Panc1 (cell line): ENCODE measurements at regions not wholly inside any gene's neighbourhood (a gene's known extent, or its start where the extent isn't known, plus 50 kb on each side); places are given as distances from the start of the nearest gene placed in this dataset.

Experiments used
- ATAC-seq: fragments of 200-7000 bp; cut with Tn5 transposase; 2 replicates; pipeline ENCODE4 v1.9.1; 2020; ENCODE audit warnings: mild to moderate bottlenecking, moderate library complexity
- BruUV-seq: library from RNA; stranded (reverse); fragments of 400-500 nt; replicated peaks from 2 replicates; lab custom pipeline; 2021; lab: Mats Ljungman, UMichigan
- CTCF ChIA-PET: fragments of 300-600 bp; sonication (Branson Sonifier 250); formaldehyde crosslinking; loops from one replicate; lab custom pipeline; 2022; ENCODE audit warnings: antibody characterized with exemption; lab: Charles Lee
- POLR2A ChIA-PET: fragments of 300-600 bp; sonication (Branson Sonifier 250); formaldehyde crosslinking; loops from one replicate; lab custom pipeline; 2022; ENCODE audit warnings: antibody characterized with exemption; lab: Charles Lee
- DNase-seq: peaks from one replicate; pipeline ENCODE4 v3.0.0-alpha.2; 2010; ENCODE audit warnings: low read depth, low spot score
- H3K27ac ChIP-seq: 2 replicates; pipeline ENCODE4 v1.5.1; 2011; ENCODE audit warnings: mild to moderate bottlenecking, low read length, inconsistent platforms
- H3K27me3 ChIP-seq: fragments of 200-500 bp; sonication (Bioruptor generic); 2 replicates; pipeline ENCODE4 v1.6.0; 2014; ENCODE audit warnings: low read length, inconsistent platforms; ENCODE audit not compliant: control insufficient read depth, insufficient read depth
- H3K36me3 ChIP-seq: fragments of 200-500 bp; sonication (Bioruptor generic); 2 replicates; pipeline ENCODE4 v1.5.1; 2014; ENCODE audit warnings: inconsistent platforms, mild to moderate bottlenecking, low read length, moderate library complexity; ENCODE audit not compliant: control insufficient read depth, insufficient read depth
- H3K4me1 ChIP-seq: 2 replicates; pipeline ENCODE4 v1.5.1; 2011; ENCODE audit warnings: inconsistent platforms, mild to moderate bottlenecking, low read length, moderate library complexity; ENCODE audit not compliant: control insufficient read depth, insufficient read depth
- H3K4me3 ChIP-seq, 2 experiments: 2 replicates each; pipeline ENCODE4 v1.5.1; 2011 to 2012; ENCODE audit warnings: low read depth in 2 of 2, low read length in 2 of 2, mild to moderate bottlenecking in 2 of 2, inconsistent platforms in 1 of 2, moderate library complexity in 1 of 2
- H3K9me3 ChIP-seq: fragments of 200-500 bp; sonication (Bioruptor generic); 2 replicates; pipeline ENCODE4 v1.5.1; 2014; ENCODE audit warnings: low read depth, mild to moderate bottlenecking, inconsistent platforms, low read length, moderate library complexity; ENCODE audit not compliant: control insufficient read depth, insufficient read depth
- POLR2AphosphoS5 ChIP-seq: IDR thresholded peaks from 2 replicates; pipeline ENCODE4 v1.6.1; 2012; ENCODE audit warnings: mild to moderate bottlenecking, low read depth, low read length, moderate library complexity
- REST ChIP-seq, 2 experiments: IDR thresholded peaks; 2 replicates each; pipeline ENCODE4 v1.6.1; 2011 to 2012; ENCODE audit warnings: low read depth in 2 of 2, control low read depth in 1 of 2, low read length in 1 of 2, mild to moderate bottlenecking in 1 of 2, moderate library complexity in 1 of 2; ENCODE audit not compliant: insufficient read depth in 1 of 2
- SIN3A ChIP-seq: IDR thresholded peaks from 2 replicates; pipeline ENCODE4 v1.6.1; 2012; ENCODE audit warnings: low read depth, mild to moderate bottlenecking, low read length, moderate library complexity, borderline replicate concordance; ENCODE audit not compliant: insufficient read depth
- TCF7L2 ChIP-seq: IDR thresholded peaks from 2 replicates; pipeline ENCODE4 v1.6.1; 2011; ENCODE audit warnings: mild to moderate bottlenecking, low read depth, low read length, inconsistent platforms
- in situ Hi-C: cut with HindIII; loops from 2 replicates; pipeline ENCODE4 v1.10.0; 2016; ENCODE audit warnings: low sequenced_read_pairs, low pct_unique_long_range_greater_than_20kb
- intact Hi-C: fragments of 100-400 bp; cut with micrococcal nuclease; formaldehyde crosslinking; loops from one replicate; pipeline ENCODE4 v1.10.0; 2022; ENCODE audit not compliant: unreplicated experiment
- TF ChIP-seq, protein P1 (sequence below): fragments of 450-650 bp; IDR thresholded peaks from 2 replicates; pipeline ENCODE4 v1.5.1; 2017; ENCODE audit warnings: mild to moderate bottlenecking

- in situ Hi-C loops: no loop called here
- ATAC-seq: no peak
These were observed 60.3 kb upstream of the SP4 start for GRCh38 chr7:21367537-21367936.

GRCh38 chr7:21368317-21368716 is 59.6 kb upstream of the SP4 start:
- H3K4me1 ChIP-seq: no peaks in the 10 kb centered on the region
- no peak overlapping the region for H3K27ac ChIP-seq
- ATAC-seq (no peak), DNase-seq (no peak)
- TF ChIP-seq, protein P1, sequence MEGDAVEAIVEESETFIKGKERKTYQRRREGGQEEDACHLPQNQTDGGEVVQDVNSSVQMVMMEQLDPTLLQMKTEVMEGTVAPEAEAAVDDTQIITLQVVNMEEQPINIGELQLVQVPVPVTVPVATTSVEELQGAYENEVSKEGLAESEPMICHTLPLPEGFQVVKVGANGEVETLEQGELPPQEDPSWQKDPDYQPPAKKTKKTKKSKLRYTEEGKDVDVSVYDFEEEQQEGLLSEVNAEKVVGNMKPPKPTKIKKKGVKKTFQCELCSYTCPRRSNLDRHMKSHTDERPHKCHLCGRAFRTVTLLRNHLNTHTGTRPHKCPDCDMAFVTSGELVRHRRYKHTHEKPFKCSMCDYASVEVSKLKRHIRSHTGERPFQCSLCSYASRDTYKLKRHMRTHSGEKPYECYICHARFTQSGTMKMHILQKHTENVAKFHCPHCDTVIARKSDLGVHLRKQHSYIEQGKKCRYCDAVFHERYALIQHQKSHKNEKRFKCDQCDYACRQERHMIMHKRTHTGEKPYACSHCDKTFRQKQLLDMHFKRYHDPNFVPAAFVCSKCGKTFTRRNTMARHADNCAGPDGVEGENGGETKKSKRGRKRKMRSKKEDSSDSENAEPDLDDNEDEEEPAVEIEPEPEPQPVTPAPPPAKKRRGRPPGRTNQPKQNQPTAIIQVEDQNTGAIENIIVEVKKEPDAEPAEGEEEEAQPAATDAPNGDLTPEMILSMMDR: no peak
- no peak for TF ChIP-seq REST (IDR thresholded peaks at IDR 0.05; ENCODE audit: insufficient read depth in 1 of 2, low read depth in 2 of 2, low read length in 1 of 2)
- TF ChIP-seq SIN3A: no peak
- TF ChIP-seq POLR2AphosphoS5: no peak
- TF ChIP-seq TCF7L2: no peak
- H3K36me3 ChIP-seq: no peaks in the 10 kb centered on the region
- CTCF ChIA-PET: no interaction called here
- no peak overlapping the region for H3K4me3 ChIP-seq
- BruUV-seq: no TSS peak
- intact Hi-C loops: no loop called here
- in situ Hi-C loops: no loop called here
- no peaks in the 10 kb centered on the region for H3K9me3 ChIP-seq
- H3K27me3 ChIP-seq: no peaks in the 10 kb centered on the region
- POLR2A ChIA-PET: no interaction called here

More at GRCh38 chr7:21367537-21367936, 60.3 kb upstream of the SP4 start:
- Histone ChIP-seq H3K27me3 (no peaks in the 10 kb centered on the region), H3K4me1 (no peaks in the 10 kb centered on the region), H3K9me3 (no peaks in the 10 kb centered on the region), H3K27ac (no peak overlapping the region), H3K4me3 (no peak overlapping the region), H3K36me3 (no peaks in the 10 kb centered on the region)
- intact Hi-C loops: no loop called here
- ChIA-PET POLR2A (no interaction called here), CTCF (no interaction called here)
- no peak for DNase-seq
- TF ChIP-seq TCF7L2 (no peak), REST (IDR thresholded peaks at IDR 0.05; ENCODE audit: insufficient read depth in 1 of 2, low read depth in 2 of 2, low read length in 1 of 2) (no peak), POLR2AphosphoS5 (no peak), SIN3A (no peak)
- TF ChIP-seq, protein P1: no peak
- no TSS peak for BruUV-seq
